GM12878 (cell line): ENCODE measurements at regions not wholly inside any gene's neighbourhood (a gene's known extent, or its start where the extent isn't known, plus 50 kb on each side); places are given as distances from the start of the nearest gene placed in this dataset.

Source experiments
- REST ChIP-seq: IDR thresholded peaks from 2 replicates; pipeline ENCODE4 v1.6.1; 2012; ENCODE audit warnings: mild to moderate bottlenecking, low read depth, low read length
- SP1 ChIP-seq: IDR thresholded peaks from one replicate; pipeline ENCODE4 v1.6.1; 2011; ENCODE audit warnings: low read depth, low read length
- TCF7 ChIP-seq: IDR thresholded peaks from 2 replicates; pipeline ENCODE4 v1.6.1; 2014; ENCODE audit warnings: antibody characterized with exemption, borderline replicate concordance
- TF ChIP-seq, protein P1 (sequence below): IDR thresholded peaks from 2 replicates; pipeline ENCODE4 v1.6.1; 2011; ENCODE audit warnings: borderline replicate concordance, low read depth, mild to moderate bottlenecking, moderate library complexity, low read length; ENCODE audit not compliant: insufficient read depth, poor library complexity, severe bottlenecking
- TF ChIP-seq, protein P2 (sequence below): fragments of 450-650 bp; IDR thresholded peaks from 2 replicates; pipeline ENCODE4 v1.6.1; 2017; ENCODE audit warnings: borderline replicate concordance

DNA sequence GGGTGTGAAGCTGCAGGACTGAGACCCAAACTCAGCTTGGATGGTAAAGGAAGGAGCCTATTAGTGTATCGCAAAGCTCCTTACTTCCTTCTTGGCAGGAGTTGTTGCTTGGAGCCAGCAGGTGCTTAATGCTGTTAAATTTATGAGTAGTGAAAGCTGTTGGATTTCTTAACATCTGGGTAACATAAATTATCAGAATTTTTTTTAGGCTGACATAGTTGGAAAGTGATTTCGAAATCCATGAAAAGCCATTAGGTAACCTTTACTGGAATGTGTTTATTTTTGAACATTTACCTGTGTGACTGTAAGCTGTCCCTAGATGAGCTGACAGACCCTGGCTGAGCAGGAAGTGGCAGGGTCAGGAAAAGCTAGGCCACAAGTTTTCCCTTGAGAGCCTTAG is 470.4 kb upstream of the SLC35B3 start:
- TF ChIP-seq TCF7 (no peak), SP1 (no peak), REST (no peak)
- TF ChIP-seq, protein P1, sequence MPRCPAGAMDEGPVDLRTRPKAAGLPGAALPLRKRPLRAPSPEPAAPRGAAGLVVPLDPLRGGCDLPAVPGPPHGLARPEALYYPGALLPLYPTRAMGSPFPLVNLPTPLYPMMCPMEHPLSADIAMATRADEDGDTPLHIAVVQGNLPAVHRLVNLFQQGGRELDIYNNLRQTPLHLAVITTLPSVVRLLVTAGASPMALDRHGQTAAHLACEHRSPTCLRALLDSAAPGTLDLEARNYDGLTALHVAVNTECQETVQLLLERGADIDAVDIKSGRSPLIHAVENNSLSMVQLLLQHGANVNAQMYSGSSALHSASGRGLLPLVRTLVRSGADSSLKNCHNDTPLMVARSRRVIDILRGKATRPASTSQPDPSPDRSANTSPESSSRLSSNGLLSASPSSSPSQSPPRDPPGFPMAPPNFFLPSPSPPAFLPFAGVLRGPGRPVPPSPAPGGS, result no peak
- TF ChIP-seq, protein P2, sequence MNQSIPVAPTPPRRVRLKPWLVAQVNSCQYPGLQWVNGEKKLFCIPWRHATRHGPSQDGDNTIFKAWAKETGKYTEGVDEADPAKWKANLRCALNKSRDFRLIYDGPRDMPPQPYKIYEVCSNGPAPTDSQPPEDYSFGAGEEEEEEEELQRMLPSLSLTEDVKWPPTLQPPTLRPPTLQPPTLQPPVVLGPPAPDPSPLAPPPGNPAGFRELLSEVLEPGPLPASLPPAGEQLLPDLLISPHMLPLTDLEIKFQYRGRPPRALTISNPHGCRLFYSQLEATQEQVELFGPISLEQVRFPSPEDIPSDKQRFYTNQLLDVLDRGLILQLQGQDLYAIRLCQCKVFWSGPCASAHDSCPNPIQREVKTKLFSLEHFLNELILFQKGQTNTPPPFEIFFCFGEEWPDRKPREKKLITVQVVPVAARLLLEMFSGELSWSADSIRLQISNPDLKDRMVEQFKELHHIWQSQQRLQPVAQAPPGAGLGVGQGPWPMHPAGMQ, result no peak
